Esophagus squamous epithelium (tissue), 4 donors: ENCODE measurements at regions not wholly inside any gene's neighbourhood (a gene's known extent, or its start where the extent isn't known, plus 50 kb on each side); places are given as distances from the start of the nearest gene placed in this dataset.

Source experiments
- POLR2A ChIP-seq, 4 donors: fragments of 450-650 bp; IDR thresholded peaks; one replicate each; pipeline ENCODE4 v1.6.1; 2017; ENCODE audit warnings: antibody characterized with exemption in 4 of 4, mild to moderate bottlenecking in 4 of 4, moderate library complexity in 3 of 4
- TF ChIP-seq, protein P1 (sequence below), 6 experiments: fragments of 450-650 bp in 4 of 6; fragments of 200-600 bp in 2 of 6; sonication (generic) in 2 of 6; IDR thresholded peaks; one replicate each; pipeline ENCODE4 v1.5.1; 2016 to 2019; ENCODE audit warnings: antibody characterized with exemption in 6 of 6, mild to moderate bottlenecking in 4 of 6, moderate library complexity in 4 of 6

DNA sequence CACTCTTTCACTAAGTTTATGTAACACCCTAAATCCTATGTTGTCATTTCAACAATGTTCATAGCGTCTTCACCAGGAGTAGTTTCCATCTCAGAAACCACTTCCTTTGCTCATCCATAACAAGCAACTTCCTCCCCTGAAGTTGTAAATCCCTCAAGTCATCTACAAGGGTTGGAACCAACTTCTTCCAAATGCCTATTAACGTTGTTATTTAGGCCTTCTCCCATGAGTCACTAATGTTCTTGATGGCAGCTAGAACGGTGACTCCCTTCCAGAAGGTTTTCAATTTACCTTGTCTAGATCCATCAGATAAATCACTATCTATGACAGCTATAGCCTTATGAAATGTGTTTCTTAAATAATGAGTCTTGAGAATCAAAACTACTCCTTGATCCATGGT, 73.3 kb upstream of the TARS1 start:
- TF ChIP-seq, protein P1, sequence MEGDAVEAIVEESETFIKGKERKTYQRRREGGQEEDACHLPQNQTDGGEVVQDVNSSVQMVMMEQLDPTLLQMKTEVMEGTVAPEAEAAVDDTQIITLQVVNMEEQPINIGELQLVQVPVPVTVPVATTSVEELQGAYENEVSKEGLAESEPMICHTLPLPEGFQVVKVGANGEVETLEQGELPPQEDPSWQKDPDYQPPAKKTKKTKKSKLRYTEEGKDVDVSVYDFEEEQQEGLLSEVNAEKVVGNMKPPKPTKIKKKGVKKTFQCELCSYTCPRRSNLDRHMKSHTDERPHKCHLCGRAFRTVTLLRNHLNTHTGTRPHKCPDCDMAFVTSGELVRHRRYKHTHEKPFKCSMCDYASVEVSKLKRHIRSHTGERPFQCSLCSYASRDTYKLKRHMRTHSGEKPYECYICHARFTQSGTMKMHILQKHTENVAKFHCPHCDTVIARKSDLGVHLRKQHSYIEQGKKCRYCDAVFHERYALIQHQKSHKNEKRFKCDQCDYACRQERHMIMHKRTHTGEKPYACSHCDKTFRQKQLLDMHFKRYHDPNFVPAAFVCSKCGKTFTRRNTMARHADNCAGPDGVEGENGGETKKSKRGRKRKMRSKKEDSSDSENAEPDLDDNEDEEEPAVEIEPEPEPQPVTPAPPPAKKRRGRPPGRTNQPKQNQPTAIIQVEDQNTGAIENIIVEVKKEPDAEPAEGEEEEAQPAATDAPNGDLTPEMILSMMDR (IDR thresholded peaks at IDR 0.05) = no peak
- no peak for TF ChIP-seq POLR2A (IDR thresholded peaks at IDR 0.05)
